SU-DHL-6 (cell line): ENCODE measurements at regions not wholly inside any gene's neighbourhood (a gene's known extent, or its start where the extent isn't known, plus 50 kb on each side); places are given as distances from the start of the nearest gene placed in this dataset.

ENCODE experiments used
- EZH2phosphoT487 ChIP-seq: fragments of 200-600 bp; sonication (generic), shearing (Covaris generic); conservative IDR thresholded peaks from 2 replicates; pipeline ENCODE4 v1.6.1; 2018; ENCODE audit warnings: mild to moderate bottlenecking, antibody characterized with exemption, low read length, moderate library complexity, mixed read lengths
- TF ChIP-seq, protein P1 (sequence below): fragments of 200-600 bp; sonication (generic); IDR thresholded peaks from one replicate; pipeline ENCODE4 v1.5.1; 2017; ENCODE audit warnings: antibody characterized with exemption, mild to moderate bottlenecking, low read length, moderate library complexity; ENCODE audit not compliant: insufficient read depth, poor library complexity, severe bottlenecking

GRCh38 chr19:28555317-28555716 is 657.6 kb downstream of the UQCRFS1 start:
- TF ChIP-seq, protein P1, sequence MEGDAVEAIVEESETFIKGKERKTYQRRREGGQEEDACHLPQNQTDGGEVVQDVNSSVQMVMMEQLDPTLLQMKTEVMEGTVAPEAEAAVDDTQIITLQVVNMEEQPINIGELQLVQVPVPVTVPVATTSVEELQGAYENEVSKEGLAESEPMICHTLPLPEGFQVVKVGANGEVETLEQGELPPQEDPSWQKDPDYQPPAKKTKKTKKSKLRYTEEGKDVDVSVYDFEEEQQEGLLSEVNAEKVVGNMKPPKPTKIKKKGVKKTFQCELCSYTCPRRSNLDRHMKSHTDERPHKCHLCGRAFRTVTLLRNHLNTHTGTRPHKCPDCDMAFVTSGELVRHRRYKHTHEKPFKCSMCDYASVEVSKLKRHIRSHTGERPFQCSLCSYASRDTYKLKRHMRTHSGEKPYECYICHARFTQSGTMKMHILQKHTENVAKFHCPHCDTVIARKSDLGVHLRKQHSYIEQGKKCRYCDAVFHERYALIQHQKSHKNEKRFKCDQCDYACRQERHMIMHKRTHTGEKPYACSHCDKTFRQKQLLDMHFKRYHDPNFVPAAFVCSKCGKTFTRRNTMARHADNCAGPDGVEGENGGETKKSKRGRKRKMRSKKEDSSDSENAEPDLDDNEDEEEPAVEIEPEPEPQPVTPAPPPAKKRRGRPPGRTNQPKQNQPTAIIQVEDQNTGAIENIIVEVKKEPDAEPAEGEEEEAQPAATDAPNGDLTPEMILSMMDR, result no peak
- no peak for TF ChIP-seq EZH2phosphoT487
